ENCODE measurements at regions not wholly inside any gene's neighbourhood (a gene's known extent, or its start where the extent isn't known, plus 50 kb on each side); places are given as distances from the start of the nearest gene placed in this dataset.

- in situ Hi-C loops (cut with HindIII; ENCODE audit: low pct_unique_long_range_greater_than_20kb, low sequenced_read_pairs), result no loop called here
- intact Hi-C loops (cut with micrococcal nuclease; ENCODE audit: unreplicated experiment), result no loop called here
- H3K36me3 ChIP-seq (ENCODE audit: control insufficient read depth, insufficient read depth, low read length), result no peaks in the 10 kb centered on the region
- no peaks in the 10 kb centered on the region for H3K4me1 ChIP-seq (ENCODE audit: control insufficient read depth, insufficient read depth, low read length)
- CTCF ChIA-PET, result no interaction called here
- DNase-seq (ENCODE audit: low read depth, low spot score), result no peak
- H3K27me3 ChIP-seq (ENCODE audit: control insufficient read depth, insufficient read depth, low read length), result no peaks in the 10 kb centered on the region
- POLR2A ChIA-PET, result no interaction called here
- no peaks in the 10 kb centered on the region for H3K9me3 ChIP-seq (ENCODE audit: control insufficient read depth, insufficient read depth, low read depth, low read length)
- TF ChIP-seq, protein P1, sequence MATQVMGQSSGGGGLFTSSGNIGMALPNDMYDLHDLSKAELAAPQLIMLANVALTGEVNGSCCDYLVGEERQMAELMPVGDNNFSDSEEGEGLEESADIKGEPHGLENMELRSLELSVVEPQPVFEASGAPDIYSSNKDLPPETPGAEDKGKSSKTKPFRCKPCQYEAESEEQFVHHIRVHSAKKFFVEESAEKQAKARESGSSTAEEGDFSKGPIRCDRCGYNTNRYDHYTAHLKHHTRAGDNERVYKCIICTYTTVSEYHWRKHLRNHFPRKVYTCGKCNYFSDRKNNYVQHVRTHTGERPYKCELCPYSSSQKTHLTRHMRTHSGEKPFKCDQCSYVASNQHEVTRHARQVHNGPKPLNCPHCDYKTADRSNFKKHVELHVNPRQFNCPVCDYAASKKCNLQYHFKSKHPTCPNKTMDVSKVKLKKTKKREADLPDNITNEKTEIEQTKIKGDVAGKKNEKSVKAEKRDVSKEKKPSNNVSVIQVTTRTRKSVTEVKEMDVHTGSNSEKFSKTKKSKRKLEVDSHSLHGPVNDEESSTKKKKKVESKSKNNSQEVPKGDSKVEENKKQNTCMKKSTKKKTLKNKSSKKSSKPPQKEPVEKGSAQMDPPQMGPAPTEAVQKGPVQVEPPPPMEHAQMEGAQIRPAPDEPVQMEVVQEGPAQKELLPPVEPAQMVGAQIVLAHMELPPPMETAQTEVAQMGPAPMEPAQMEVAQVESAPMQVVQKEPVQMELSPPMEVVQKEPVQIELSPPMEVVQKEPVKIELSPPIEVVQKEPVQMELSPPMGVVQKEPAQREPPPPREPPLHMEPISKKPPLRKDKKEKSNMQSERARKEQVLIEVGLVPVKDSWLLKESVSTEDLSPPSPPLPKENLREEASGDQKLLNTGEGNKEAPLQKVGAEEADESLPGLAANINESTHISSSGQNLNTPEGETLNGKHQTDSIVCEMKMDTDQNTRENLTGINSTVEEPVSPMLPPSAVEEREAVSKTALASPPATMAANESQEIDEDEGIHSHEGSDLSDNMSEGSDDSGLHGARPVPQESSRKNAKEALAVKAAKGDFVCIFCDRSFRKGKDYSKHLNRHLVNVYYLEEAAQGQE (IDR thresholded peaks at IDR 0.05; ENCODE audit: insufficient read depth in 1 of 2, low read depth in 2 of 2, low read length in 1 of 2), result no peak
- TF ChIP-seq, protein P2, sequence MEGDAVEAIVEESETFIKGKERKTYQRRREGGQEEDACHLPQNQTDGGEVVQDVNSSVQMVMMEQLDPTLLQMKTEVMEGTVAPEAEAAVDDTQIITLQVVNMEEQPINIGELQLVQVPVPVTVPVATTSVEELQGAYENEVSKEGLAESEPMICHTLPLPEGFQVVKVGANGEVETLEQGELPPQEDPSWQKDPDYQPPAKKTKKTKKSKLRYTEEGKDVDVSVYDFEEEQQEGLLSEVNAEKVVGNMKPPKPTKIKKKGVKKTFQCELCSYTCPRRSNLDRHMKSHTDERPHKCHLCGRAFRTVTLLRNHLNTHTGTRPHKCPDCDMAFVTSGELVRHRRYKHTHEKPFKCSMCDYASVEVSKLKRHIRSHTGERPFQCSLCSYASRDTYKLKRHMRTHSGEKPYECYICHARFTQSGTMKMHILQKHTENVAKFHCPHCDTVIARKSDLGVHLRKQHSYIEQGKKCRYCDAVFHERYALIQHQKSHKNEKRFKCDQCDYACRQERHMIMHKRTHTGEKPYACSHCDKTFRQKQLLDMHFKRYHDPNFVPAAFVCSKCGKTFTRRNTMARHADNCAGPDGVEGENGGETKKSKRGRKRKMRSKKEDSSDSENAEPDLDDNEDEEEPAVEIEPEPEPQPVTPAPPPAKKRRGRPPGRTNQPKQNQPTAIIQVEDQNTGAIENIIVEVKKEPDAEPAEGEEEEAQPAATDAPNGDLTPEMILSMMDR (IDR thresholded peaks at IDR 0.05), result no peak
- TF ChIP-seq SIN3A (IDR thresholded peaks at IDR 0.05; ENCODE audit: borderline replicate concordance, insufficient read depth, low read depth, low read length), result no peak
- no peak for TF ChIP-seq POLR2AphosphoS5 (IDR thresholded peaks at IDR 0.05; ENCODE audit: low read depth, low read length)
- TF ChIP-seq TCF7L2 (IDR thresholded peaks at IDR 0.05; ENCODE audit: low read depth, low read length), result no peak
- H3K27ac ChIP-seq (ENCODE audit: low read length), result no peak overlapping the region
- no peak overlapping the region for H3K4me3 ChIP-seq (ENCODE audit: low read depth in 2 of 2, low read length in 2 of 2)
- BruUV-seq (replicated peaks), result no TSS peak
- ATAC-seq, result no peak
These were observed 211.4 kb upstream of the CDYL start for GRCh38 chr6:4564801-4565271.

GRCh38 chr6:4563877-4564276 lies 212.3 kb upstream of the CDYL start:
- no peak overlapping the region for H3K4me3 ChIP-seq (ENCODE audit: low read depth in 2 of 2, low read length in 2 of 2)
- no peaks in the 10 kb centered on the region for H3K9me3 ChIP-seq (ENCODE audit: control insufficient read depth, insufficient read depth, low read depth, low read length)
- CTCF ChIA-PET, result no interaction called here
- ATAC-seq, result no peak
- no TSS peak for BruUV-seq (replicated peaks)
- in situ Hi-C loops (cut with HindIII; ENCODE audit: low pct_unique_long_range_greater_than_20kb, low sequenced_read_pairs), result no loop called here
- POLR2A ChIA-PET, result no interaction called here
- H3K36me3 ChIP-seq (ENCODE audit: control insufficient read depth, insufficient read depth, low read length), result no peaks in the 10 kb centered on the region
- H3K4me1 ChIP-seq (ENCODE audit: control insufficient read depth, insufficient read depth, low read length), result no peaks in the 10 kb centered on the region
- TF ChIP-seq SIN3A (IDR thresholded peaks at IDR 0.05; ENCODE audit: borderline replicate concordance, insufficient read depth, low read depth, low read length), result no peak
- no peak for TF ChIP-seq TCF7L2 (IDR thresholded peaks at IDR 0.05; ENCODE audit: low read depth, low read length)
- TF ChIP-seq, protein P1 (IDR thresholded peaks at IDR 0.05; ENCODE audit: insufficient read depth in 1 of 2, low read depth in 2 of 2, low read length in 1 of 2), result no peak
- TF ChIP-seq, protein P2 (IDR thresholded peaks at IDR 0.05), result no peak
- TF ChIP-seq POLR2AphosphoS5 (IDR thresholded peaks at IDR 0.05; ENCODE audit: low read depth, low read length), result no peak
- intact Hi-C loops (cut with micrococcal nuclease; ENCODE audit: unreplicated experiment), result no loop called here
- H3K27ac ChIP-seq (ENCODE audit: low read length), result no peak overlapping the region
- no peak for DNase-seq (ENCODE audit: low read depth, low spot score)
- no peaks in the 10 kb centered on the region for H3K27me3 ChIP-seq (ENCODE audit: control insufficient read depth, insufficient read depth, low read length)

Measured in Panc1 (cell line).